ENCODE measurements at regions not wholly inside any gene's neighbourhood (a gene's known extent, or its start where the extent isn't known, plus 50 kb on each side); places are given as distances from the start of the nearest gene placed in this dataset.

DNA sequence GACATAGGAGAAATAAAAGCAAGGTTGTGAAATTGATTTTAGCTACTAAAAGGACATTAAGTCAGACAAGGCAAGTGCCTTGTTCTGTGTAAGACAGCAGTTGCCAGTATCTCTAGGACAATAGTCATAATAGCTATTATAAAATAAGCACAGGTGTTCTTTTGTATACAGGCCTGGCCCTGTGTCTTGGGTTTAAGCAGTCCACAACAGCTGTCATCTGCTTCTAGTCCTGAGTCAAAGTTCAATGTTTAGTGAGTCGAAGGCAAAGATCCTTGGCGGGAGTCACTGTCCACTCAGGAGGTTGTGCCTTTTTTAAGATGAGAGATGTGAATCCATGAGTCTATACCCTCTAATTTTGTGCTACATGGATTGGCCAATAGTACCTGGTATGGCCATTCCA lies 79.5 kb downstream of the SC5D start:
- H3K9ac ChIP-seq (ENCODE audit: low read length): no peak overlapping the region
- no peak overlapping the region for H3K4me2 ChIP-seq (ENCODE audit: low read length)
- H2AFZ ChIP-seq (ENCODE audit: low read depth, low read length): no peak overlapping the region
- peaks cover 7% of the 10 kb centered on the region for H3K36me3 ChIP-seq (replicated peaks; ENCODE audit: low read depth, low read length)
- H3K9me3 ChIP-seq (ENCODE audit: insufficient read depth, low read length): no peaks in the 10 kb centered on the region
- no peak overlapping the region for H3K4me3 ChIP-seq (ENCODE audit: low read length)
- H4K20me1 ChIP-seq (ENCODE audit: insufficient read depth, low read length): no peaks in the 10 kb centered on the region
- TF ChIP-seq, protein P1, sequence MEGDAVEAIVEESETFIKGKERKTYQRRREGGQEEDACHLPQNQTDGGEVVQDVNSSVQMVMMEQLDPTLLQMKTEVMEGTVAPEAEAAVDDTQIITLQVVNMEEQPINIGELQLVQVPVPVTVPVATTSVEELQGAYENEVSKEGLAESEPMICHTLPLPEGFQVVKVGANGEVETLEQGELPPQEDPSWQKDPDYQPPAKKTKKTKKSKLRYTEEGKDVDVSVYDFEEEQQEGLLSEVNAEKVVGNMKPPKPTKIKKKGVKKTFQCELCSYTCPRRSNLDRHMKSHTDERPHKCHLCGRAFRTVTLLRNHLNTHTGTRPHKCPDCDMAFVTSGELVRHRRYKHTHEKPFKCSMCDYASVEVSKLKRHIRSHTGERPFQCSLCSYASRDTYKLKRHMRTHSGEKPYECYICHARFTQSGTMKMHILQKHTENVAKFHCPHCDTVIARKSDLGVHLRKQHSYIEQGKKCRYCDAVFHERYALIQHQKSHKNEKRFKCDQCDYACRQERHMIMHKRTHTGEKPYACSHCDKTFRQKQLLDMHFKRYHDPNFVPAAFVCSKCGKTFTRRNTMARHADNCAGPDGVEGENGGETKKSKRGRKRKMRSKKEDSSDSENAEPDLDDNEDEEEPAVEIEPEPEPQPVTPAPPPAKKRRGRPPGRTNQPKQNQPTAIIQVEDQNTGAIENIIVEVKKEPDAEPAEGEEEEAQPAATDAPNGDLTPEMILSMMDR (IDR thresholded peaks at IDR 0.05; ENCODE audit: low read depth, low read length): no peak
- no peak for TF ChIP-seq EZH2phosphoT487 (IDR thresholded peaks at IDR 0.05; ENCODE audit: low read depth)
- H3K4me1 ChIP-seq (ENCODE audit: low read length): peaks cover 89% of the 10 kb centered on the region
- H3K27ac ChIP-seq (ENCODE audit: low read length): no peak overlapping the region
- no peaks in the 10 kb centered on the region for H3K27me3 ChIP-seq (ENCODE audit: low read depth, low read length)
- H3K79me2 ChIP-seq (ENCODE audit: low read length): no peaks in the 10 kb centered on the region

DNA sequence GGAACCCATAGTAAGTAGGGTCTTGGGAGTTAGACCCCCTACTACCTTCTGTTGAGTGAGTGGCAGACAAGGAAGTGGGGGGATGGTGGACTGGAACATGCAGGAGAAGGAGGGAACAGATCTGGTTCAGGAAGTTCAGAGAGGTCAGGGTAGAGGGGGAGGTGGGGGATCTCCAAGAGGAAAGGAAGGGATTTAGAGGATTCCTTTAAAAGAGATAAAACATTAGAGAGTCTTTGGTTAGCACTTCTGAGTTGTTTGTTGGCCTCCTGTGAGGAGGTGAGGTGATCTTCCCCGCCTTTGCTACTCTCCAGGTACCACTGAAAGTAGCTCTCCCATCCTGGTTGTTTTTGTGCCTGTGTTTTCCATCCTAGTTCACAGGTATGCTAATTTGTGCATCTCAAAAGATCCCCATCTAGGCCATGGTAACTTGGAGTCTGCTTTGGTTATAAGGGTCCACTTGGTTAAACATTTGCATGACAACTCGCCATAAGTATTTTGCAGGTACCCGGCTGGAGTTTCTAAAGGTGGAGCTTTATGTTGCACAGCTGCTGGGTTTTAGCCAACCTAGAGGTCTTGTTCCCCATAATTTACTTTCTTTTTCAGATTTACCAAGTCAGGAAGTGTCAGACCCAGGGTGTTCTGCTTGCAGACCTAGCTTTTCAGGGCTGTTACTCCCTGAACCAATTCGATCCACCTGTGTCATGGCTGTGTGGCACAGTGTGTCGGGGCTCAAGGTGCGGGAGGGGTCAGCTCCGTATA lies 79.3 kb upstream of the SORL1 start:
- peak overlapping the region; percentile 65 for H3K4me3 ChIP-seq (ENCODE audit: low read length)
- no peaks in the 10 kb centered on the region for H3K9me3 ChIP-seq (ENCODE audit: insufficient read depth, low read length)

DNA sequence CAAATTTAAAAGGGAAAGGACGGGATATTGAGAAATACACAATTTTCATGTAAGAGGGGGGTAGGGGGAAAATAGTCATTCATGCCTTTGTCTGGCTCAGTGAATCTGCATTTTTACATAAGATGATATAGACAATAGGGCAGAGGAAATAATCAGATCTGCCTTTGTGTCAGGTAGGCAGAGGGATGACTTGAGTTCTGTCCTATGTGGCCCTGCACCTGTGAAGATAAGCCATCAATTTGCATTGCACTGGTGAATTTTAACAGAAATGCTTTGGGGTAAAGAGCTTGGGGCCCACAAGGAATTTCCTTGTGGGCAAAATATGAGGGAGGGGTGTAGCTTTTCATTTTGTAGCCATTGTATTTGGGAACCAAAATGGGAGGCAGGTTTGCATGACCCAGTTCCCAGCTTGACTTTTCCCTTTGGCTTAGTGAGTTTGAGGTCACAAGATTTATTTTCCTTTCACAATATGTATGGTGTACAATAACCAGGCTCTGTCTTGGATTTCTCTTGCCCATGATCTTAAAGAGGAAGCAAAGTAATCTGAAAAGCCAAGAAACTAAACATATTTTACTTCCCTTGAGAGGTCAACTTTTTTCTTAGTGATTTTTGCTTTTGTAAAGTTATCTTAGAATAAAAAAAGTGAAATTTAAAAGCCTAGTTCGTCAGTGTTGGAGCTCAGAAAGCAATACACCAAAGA lies 77.7 kb upstream of the SORL1 start:
- H3K4me2 ChIP-seq (ENCODE audit: low read length): peak overlapping the region; percentile 82

More for the DNA sequence above, 79.3 kb upstream of the SORL1 start:
- H3K79me2 ChIP-seq (ENCODE audit: low read length): no peaks in the 10 kb centered on the region
- TF ChIP-seq, protein P1 (IDR thresholded peaks at IDR 0.05; ENCODE audit: low read depth, low read length): no peak
- no peak for TF ChIP-seq EZH2phosphoT487 (IDR thresholded peaks at IDR 0.05; ENCODE audit: low read depth)
- H4K20me1 ChIP-seq (ENCODE audit: insufficient read depth, low read length): no peaks in the 10 kb centered on the region
- H3K36me3 ChIP-seq (replicated peaks; ENCODE audit: low read depth, low read length): peaks cover 7% of the 10 kb centered on the region
- no peaks in the 10 kb centered on the region for H3K27me3 ChIP-seq (ENCODE audit: low read depth, low read length)
- peak overlapping the region; percentile 67 for H3K27ac ChIP-seq (ENCODE audit: low read length)
- peaks cover 82% of the 10 kb centered on the region for H3K4me1 ChIP-seq (ENCODE audit: low read length)
- peak overlapping the region; percentile 47; the same call in 1 of the 2 replicates for H3K9ac ChIP-seq (ENCODE audit: low read length)
- H2AFZ ChIP-seq (ENCODE audit: low read depth, low read length): peak overlapping the region; percentile 44; the same call in 1 of the 2 replicates
- peak overlapping the region; percentile 82 for H3K4me2 ChIP-seq (ENCODE audit: low read length)

More for the DNA sequence above, 77.7 kb upstream of the SORL1 start:
- Histone ChIP-seq H3K4me1 (ENCODE audit: low read length) (peaks cover 73% of the 10 kb centered on the region), H3K27me3 (ENCODE audit: low read depth, low read length) (no peaks in the 10 kb centered on the region), H3K36me3 (replicated peaks; ENCODE audit: low read depth, low read length) (peaks cover 7% of the 10 kb centered on the region), H3K79me2 (ENCODE audit: low read length) (no peaks in the 10 kb centered on the region), H3K4me3 (ENCODE audit: low read length) (no peak overlapping the region), H4K20me1 (ENCODE audit: insufficient read depth, low read length) (no peaks in the 10 kb centered on the region), H3K9ac (ENCODE audit: low read length) (no peak overlapping the region), H3K27ac (ENCODE audit: low read length) (peak overlapping the region; percentile 67), H3K9me3 (ENCODE audit: insufficient read depth, low read length) (no peaks in the 10 kb centered on the region), H2AFZ (ENCODE audit: low read depth, low read length) (peak overlapping the region; percentile 33; the same call in 1 of the 2 replicates)
- TF ChIP-seq EZH2phosphoT487 (IDR thresholded peaks at IDR 0.05; ENCODE audit: low read depth): no peak
- TF ChIP-seq, protein P1 (IDR thresholded peaks at IDR 0.05; ENCODE audit: low read depth, low read length): no peak

Data from OCI-LY3 (cell line).